ENCODE measurements at regions not wholly inside any gene's neighbourhood (a gene's known extent, or its start where the extent isn't known, plus 50 kb on each side); places are given as distances from the start of the nearest gene placed in this dataset.

- TF ChIP-seq CTCF (IDR thresholded peaks at IDR 0.05) (no peak), POLR2A (IDR thresholded peaks at IDR 0.05) (no peak)
Observed at GRCh38 chr7:69250958-69251357, 347.3 kb upstream of the AUTS2 start.
